Activated CD8-positive, alpha-beta T cell treated with anti-CD3 and anti-CD28 coated beads for 36 hours (primary cell): ENCODE measurements at regions not wholly inside any gene's neighbourhood (a gene's known extent, or its start where the extent isn't known, plus 50 kb on each side); places are given as distances from the start of the nearest gene placed in this dataset.

ENCODE experiments used
- ATAC-seq: fragments of 200-7000 bp; cut with Tn5 transposase; one replicate; pipeline ENCODE4 v1.10.0; 2021; ENCODE audit warnings: mild to moderate bottlenecking, moderate library complexity
- CTCF ChIA-PET: fragments of 350-600 bp; sonication (Branson Sonifier 250); formaldehyde crosslinking; loops from one replicate; lab custom pipeline; 2021; ENCODE audit warnings: antibody characterized with exemption; lab: Charles Lee
- POLR2A ChIA-PET: fragments of 350-600 bp; sonication (Branson Sonifier 250); formaldehyde crosslinking; loops from one replicate; lab custom pipeline; 2021; ENCODE audit warnings: antibody characterized with exemption; lab: Charles Lee
- DNase-seq: peaks from one replicate; pipeline ENCODE4 v3.0.0-alpha.2; 2020
- H3K27ac Mint-ChIP-seq: one replicate; pipeline ENCODE4 v1.8.0; 2021; ENCODE audit warnings: mild to moderate bottlenecking, mixed read lengths
- H3K27me3 Mint-ChIP-seq: one replicate; pipeline ENCODE4 v1.8.0; 2021; ENCODE audit warnings: mixed read lengths
- H3K36me3 Mint-ChIP-seq: one replicate; pipeline ENCODE4 v1.8.0; 2021; ENCODE audit warnings: low read depth, mixed read lengths
- H3K4me1 Mint-ChIP-seq: one replicate; pipeline ENCODE4 v1.8.0; 2021; ENCODE audit warnings: low read depth, mixed read lengths
- H3K4me3 Mint-ChIP-seq: one replicate; pipeline ENCODE4 v1.8.0; 2021; ENCODE audit warnings: mild to moderate bottlenecking, moderate library complexity, mixed read lengths
- H3K9me3 Mint-ChIP-seq: one replicate; pipeline ENCODE4 v1.8.0; 2021; ENCODE audit warnings: mixed read lengths
- intact Hi-C: fragments of 100-400 bp; cut with micrococcal nuclease; formaldehyde crosslinking; loops from one replicate; pipeline ENCODE4 v1.10.0; 2022
- TF ChIP-seq, protein P1 (sequence below): fragments of 200-600 bp; IDR thresholded peaks from one replicate; pipeline ENCODE4 v1.8.0; 2022; ENCODE audit warnings: antibody characterized with exemption, mild to moderate bottlenecking

DNA sequence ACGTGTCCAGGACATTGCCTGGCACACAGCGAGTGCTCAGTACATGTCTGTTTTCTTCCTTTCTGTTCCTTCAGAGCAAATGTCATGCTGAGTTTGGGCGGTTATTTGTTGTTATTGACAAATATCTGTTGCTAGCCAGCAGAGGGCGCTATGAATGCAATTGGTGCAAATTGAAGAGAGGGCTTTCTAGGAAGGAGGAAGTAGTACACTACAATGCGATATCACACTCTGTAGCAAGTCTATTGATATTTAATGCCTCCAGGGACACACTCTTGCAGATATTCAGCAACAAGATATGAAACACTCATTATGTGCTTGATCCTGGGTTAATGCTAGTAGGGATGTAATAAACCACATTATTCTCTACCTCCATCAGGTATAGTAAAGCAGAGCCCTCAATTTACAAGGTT lies 267.3 kb upstream of the SRRM4 start:
- Mint-ChIP-seq H3K27ac (no peak overlapping the region), H3K4me1 (no peaks in the 10 kb centered on the region), H3K4me3 (no peak overlapping the region), H3K36me3 (no peaks in the 10 kb centered on the region), H3K27me3 (peaks cover 5% of the 10 kb centered on the region), H3K9me3 (no peaks in the 10 kb centered on the region)
- intact Hi-C loops, result no loop called here
- ChIA-PET CTCF (no interaction called here), POLR2A (no interaction called here)
- TF ChIP-seq, protein P1, sequence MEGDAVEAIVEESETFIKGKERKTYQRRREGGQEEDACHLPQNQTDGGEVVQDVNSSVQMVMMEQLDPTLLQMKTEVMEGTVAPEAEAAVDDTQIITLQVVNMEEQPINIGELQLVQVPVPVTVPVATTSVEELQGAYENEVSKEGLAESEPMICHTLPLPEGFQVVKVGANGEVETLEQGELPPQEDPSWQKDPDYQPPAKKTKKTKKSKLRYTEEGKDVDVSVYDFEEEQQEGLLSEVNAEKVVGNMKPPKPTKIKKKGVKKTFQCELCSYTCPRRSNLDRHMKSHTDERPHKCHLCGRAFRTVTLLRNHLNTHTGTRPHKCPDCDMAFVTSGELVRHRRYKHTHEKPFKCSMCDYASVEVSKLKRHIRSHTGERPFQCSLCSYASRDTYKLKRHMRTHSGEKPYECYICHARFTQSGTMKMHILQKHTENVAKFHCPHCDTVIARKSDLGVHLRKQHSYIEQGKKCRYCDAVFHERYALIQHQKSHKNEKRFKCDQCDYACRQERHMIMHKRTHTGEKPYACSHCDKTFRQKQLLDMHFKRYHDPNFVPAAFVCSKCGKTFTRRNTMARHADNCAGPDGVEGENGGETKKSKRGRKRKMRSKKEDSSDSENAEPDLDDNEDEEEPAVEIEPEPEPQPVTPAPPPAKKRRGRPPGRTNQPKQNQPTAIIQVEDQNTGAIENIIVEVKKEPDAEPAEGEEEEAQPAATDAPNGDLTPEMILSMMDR, result peak; percentile 64
- no peak for ATAC-seq
- peak; percentile 37 for DNase-seq

DNA sequence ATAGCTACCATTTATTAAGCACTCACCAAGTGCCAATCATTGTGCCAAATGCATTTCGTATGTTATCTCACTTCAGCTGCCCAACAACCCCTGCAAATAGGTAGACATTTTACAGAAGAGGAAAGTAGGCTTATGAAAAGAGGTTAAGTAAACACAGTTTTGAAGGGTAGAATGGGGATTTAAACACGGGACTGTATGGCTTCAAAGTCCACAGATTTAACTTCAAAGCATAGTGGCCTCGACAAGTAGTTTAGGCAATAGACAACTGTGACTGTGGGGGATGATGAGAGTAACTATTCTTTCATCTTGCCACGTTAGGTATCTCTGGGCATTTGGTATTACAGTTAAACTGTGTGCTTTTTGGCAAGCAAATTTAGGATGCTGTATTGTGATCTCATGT lies 266.8 kb upstream of the SRRM4 start:
- H3K4me1 Mint-ChIP-seq, result no peaks in the 10 kb centered on the region
- TF ChIP-seq, protein P1, result no peak
- peaks cover 5% of the 10 kb centered on the region for H3K27me3 Mint-ChIP-seq
- no peak overlapping the region for H3K4me3 Mint-ChIP-seq
- no peaks in the 10 kb centered on the region for H3K9me3 Mint-ChIP-seq
- DNase-seq, result no peak
- H3K27ac Mint-ChIP-seq, result no peak overlapping the region
- no peak for ATAC-seq
- ChIA-PET CTCF (no interaction called here), POLR2A (no interaction called here)
- no peaks in the 10 kb centered on the region for H3K36me3 Mint-ChIP-seq
- intact Hi-C loops, result no loop called here

DNA sequence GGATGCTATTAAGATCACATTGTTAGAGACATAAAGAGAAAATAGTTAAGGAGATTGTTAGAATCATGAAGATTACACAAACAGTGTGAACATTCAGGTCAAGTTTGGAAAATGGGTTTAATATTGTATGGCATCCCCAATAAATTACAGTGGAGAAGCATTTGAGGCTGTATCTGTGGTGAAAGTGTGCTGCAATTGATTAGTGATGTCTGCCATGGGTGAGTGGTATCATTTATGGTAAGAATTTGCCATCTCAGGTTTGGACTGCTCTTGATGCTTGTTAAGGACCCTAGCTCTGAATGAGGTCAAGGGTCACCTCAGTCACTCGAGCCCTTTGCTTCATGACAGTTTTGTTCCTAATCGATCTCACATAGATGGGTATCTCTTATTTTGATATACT lies 265.7 kb upstream of the SRRM4 start:
- CTCF ChIA-PET, result interaction anchor here (1.1 kb wide), 1 partner anchor 173 kb away, joined by 3 read pairs; no protein-coding TSS in a partner anchor

DNA sequence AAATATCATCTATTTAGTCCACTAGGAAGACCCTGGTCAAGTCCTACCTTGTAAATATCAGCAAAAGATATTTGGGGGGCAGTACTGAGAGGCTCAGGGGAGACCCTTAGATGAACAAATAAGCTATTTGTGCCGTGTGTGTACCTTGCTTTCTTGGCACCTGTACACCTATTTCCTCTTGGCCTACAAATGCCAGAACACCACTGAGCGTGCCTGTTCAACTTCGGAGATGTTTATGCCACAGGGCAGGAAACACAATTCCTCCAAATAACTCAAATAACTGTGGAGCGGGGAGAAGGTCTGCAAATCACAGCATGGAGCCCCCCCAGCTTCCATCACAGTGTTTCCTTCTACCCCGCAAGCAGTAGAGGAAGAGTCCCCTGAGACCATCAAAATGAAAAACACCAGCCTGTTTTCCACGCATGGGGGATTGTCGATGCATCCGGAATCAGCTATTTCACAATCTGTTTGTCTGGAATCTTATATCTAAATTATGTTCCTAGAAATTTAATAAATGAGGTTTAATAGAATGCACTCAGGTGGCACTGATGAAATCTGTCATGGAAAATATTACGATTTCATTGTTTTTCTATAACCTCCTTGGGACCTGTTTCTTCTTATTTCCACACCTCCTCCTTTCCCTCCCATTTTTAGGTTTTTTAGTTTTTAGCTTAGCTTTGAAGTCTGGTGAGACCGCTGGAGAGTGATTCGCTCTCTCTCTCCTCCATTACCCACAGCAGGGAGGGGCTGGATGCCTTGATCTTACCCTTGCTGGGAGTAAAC lies 254.0 kb upstream of the SRRM4 start:
- H3K4me3 Mint-ChIP-seq, result no peak overlapping the region
- H3K9me3 Mint-ChIP-seq, result peaks cover 6% of the 10 kb centered on the region
- CTCF ChIA-PET, result no interaction called here
- H3K27ac Mint-ChIP-seq, result no peak overlapping the region
- POLR2A ChIA-PET, result no interaction called here
- no peaks in the 10 kb centered on the region for H3K36me3 Mint-ChIP-seq
- no peaks in the 10 kb centered on the region for H3K4me1 Mint-ChIP-seq
- ATAC-seq (no peak), DNase-seq (no peak)
- intact Hi-C loops, result no loop called here
- H3K27me3 Mint-ChIP-seq, result no peaks in the 10 kb centered on the region
- TF ChIP-seq, protein P1, result no peak

More for the DNA sequence above, 265.7 kb upstream of the SRRM4 start:
- intact Hi-C loops, result no loop called here
- Mint-ChIP-seq H3K4me3 (no peak overlapping the region), H3K27me3 (peaks cover 5% of the 10 kb centered on the region), H3K36me3 (no peaks in the 10 kb centered on the region), H3K9me3 (no peaks in the 10 kb centered on the region), H3K27ac (no peak overlapping the region), H3K4me1 (no peaks in the 10 kb centered on the region)
- no peak for DNase-seq
- POLR2A ChIA-PET, result no interaction called here
- ATAC-seq, result no peak
- TF ChIP-seq, protein P1, result no peak

DNA sequence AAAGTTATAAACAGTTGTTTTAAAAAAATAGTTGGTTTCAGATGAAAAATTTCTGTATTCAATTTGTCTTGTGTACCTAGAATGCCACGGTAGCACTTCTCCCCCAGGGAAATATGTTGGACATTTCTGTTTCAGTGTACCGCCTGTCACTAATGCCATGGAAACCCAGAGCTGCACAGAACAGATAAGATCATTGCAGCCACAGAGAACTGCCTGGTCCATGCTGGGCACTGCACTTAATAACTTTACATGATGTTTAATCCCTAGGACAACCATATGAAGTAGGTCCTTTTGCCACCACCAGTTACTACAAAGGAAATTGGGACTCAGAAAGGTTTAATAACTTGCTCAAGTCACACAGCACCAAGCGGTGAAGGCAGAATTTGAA lies 253.4 kb upstream of the SRRM4 start:
- no peak overlapping the region for H3K27ac Mint-ChIP-seq
- ChIA-PET CTCF (no interaction called here), POLR2A (no interaction called here)
- TF ChIP-seq, protein P1, result no peak
- peaks cover 6% of the 10 kb centered on the region for H3K9me3 Mint-ChIP-seq
- ATAC-seq (no peak), DNase-seq (no peak)
- no peaks in the 10 kb centered on the region for H3K36me3 Mint-ChIP-seq
- intact Hi-C loops, result no loop called here
- H3K4me3 Mint-ChIP-seq, result no peak overlapping the region
- no peaks in the 10 kb centered on the region for H3K4me1 Mint-ChIP-seq
- H3K27me3 Mint-ChIP-seq, result no peaks in the 10 kb centered on the region
